Forelimb muscle (tissue), 1 donor: ENCODE measurements at regions not wholly inside any gene's neighbourhood (a gene's known extent, or its start where the extent isn't known, plus 50 kb on each side); places are given as distances from the start of the nearest gene placed in this dataset.
"Not testable (repeated sequence)": the region's sequence is repeated elsewhere in the genome, so short reads cannot be mapped to it uniquely, and the experiment has no call there.

ENCODE experiments used
- DNase-seq: peaks from one replicate; pipeline ENCODE4 v3.0.0-alpha.2; 2013; ENCODE audit warnings: low read depth

GRCh38 chr2:58721912-58722591 lies 480.9 kb upstream of the FANCL start:
- no peak for DNase-seq

- no peak for DNase-seq
Observed at GRCh38 chr2:58720770-58721697, 479.9 kb upstream of the FANCL start.

- no peak for DNase-seq
Observed at GRCh38 chr2:58720033-58720769, 479.1 kb upstream of the FANCL start.

GRCh38 chr2:58715344-58715743 lies 474.2 kb upstream of the FANCL start:
- no peak for DNase-seq

GRCh38 chr2:58714238-58714637 lies 473.1 kb upstream of the FANCL start:
- no peak for DNase-seq

- DNase-seq: peak; percentile 11
Observed at GRCh38 chr2:58710795-58711279, 469.7 kb upstream of the FANCL start.

GRCh38 chr2:58709687-58710354 lies 468.7 kb upstream of the FANCL start:
- DNase-seq: no peak

- no peak for DNase-seq
Observed at GRCh38 chr2:58709274-58709673, 468.1 kb upstream of the FANCL start.

GRCh38 chr2:58708565-58708964 lies 467.4 kb upstream of the FANCL start:
- no peak for DNase-seq

GRCh38 chr2:58702302-58702885 lies 461.3 kb upstream of the FANCL start:
- no peak for DNase-seq

- no peak for DNase-seq
Observed at GRCh38 chr2:58701688-58702301, 460.7 kb upstream of the FANCL start.

- DNase-seq: no peak
Observed at GRCh38 chr2:58700591-58700990, 459.5 kb upstream of the FANCL start.

GRCh38 chr2:58699411-58699810 lies 458.3 kb upstream of the FANCL start:
- no peak for DNase-seq

GRCh38 chr2:58698620-58699019 lies 457.5 kb upstream of the FANCL start:
- no peak for DNase-seq

- DNase-seq: not testable (repeated sequence)
Observed at GRCh38 chr2:58694114-58694513, 453.0 kb upstream of the FANCL start.

- DNase-seq: not testable (repeated sequence)
Observed at GRCh38 chr2:58691041-58691440, 449.9 kb upstream of the FANCL start.

- no peak for DNase-seq
Observed at GRCh38 chr2:58688813-58689212, 447.7 kb upstream of the FANCL start.

- DNase-seq: no peak
Observed at GRCh38 chr2:58686776-58687175, 445.7 kb upstream of the FANCL start.

GRCh38 chr2:58680755-58681310 lies 439.7 kb upstream of the FANCL start:
- no peak for DNase-seq

- DNase-seq: no peak
Observed at GRCh38 chr2:58677748-58678147, 436.6 kb upstream of the FANCL start.
